HG02759 (cell line): ENCODE measurements at regions not wholly inside any gene's neighbourhood (a gene's known extent, or its start where the extent isn't known, plus 50 kb on each side); places are given as distances from the start of the nearest gene placed in this dataset.

Experiments
- ATAC-seq: cut with Tn5 transposase; IDR thresholded peaks from one replicate; pipeline ENCODE4 v1.9.1; 2021; ENCODE audit warnings: mild to moderate bottlenecking, moderate library complexity; ENCODE audit not compliant: unreplicated experiment

- no peak for ATAC-seq
Measured at GRCh38 chr10:28781296-28781695, 104.0 kb downstream of the BAMBI start.

- ATAC-seq = no peak
Measured at GRCh38 chr10:28783087-28783486, 105.8 kb downstream of the BAMBI start.

GRCh38 chr10:28785018-28785417 is 107.7 kb downstream of the BAMBI start:
- no peak for ATAC-seq

- peak; percentile 87 for ATAC-seq
Measured at GRCh38 chr10:28788252-28788651, 110.9 kb downstream of the BAMBI start.

- ATAC-seq = no peak
Measured at GRCh38 chr10:28788762-28789161, 111.4 kb downstream of the BAMBI start.

GRCh38 chr10:28790146-28790545 is 112.8 kb downstream of the BAMBI start:
- no peak for ATAC-seq

GRCh38 chr10:28793482-28793881 is 116.2 kb downstream of the BAMBI start:
- ATAC-seq = no peak

- no peak for ATAC-seq
Measured at GRCh38 chr10:28794986-28795385, 117.7 kb downstream of the BAMBI start.

- ATAC-seq = no peak
Measured at GRCh38 chr10:28796606-28797512, 119.5 kb downstream of the BAMBI start.

- ATAC-seq = no peak
Measured at GRCh38 chr10:28797904-28798371, 120.6 kb downstream of the BAMBI start.

GRCh38 chr10:28798428-28798955 is 121.2 kb downstream of the BAMBI start:
- no peak for ATAC-seq

GRCh38 chr10:28798964-28799363 is 121.6 kb downstream of the BAMBI start:
- ATAC-seq = no peak

- no peak for ATAC-seq
Measured at GRCh38 chr10:28800144-28800543, 122.8 kb downstream of the BAMBI start.

- ATAC-seq = no peak
Measured at GRCh38 chr10:28801247-28801646, 123.9 kb downstream of the BAMBI start.

- no peak for ATAC-seq
Measured at GRCh38 chr10:28801869-28802268, 124.5 kb downstream of the BAMBI start.

- no peak for ATAC-seq
Measured at GRCh38 chr10:28805390-28805789, 128.1 kb downstream of the BAMBI start.

- no peak for ATAC-seq
Measured at GRCh38 chr10:28806488-28806941, 129.2 kb downstream of the BAMBI start.

GRCh38 chr10:28806951-28807759 is 129.8 kb downstream of the BAMBI start:
- ATAC-seq = no peak

GRCh38 chr10:28807760-28808613 is 130.7 kb downstream of the BAMBI start:
- ATAC-seq = peak; percentile 56

- ATAC-seq = no peak
Measured at GRCh38 chr10:28808693-28809092, 131.4 kb downstream of the BAMBI start.
